SK-N-MC (cell line): ENCODE measurements at regions not wholly inside any gene's neighbourhood (a gene's known extent, or its start where the extent isn't known, plus 50 kb on each side); places are given as distances from the start of the nearest gene placed in this dataset.
"Not testable (repeated sequence)": the region's sequence is repeated elsewhere in the genome, so short reads cannot be mapped to it uniquely, and the experiment has no call there.

ENCODE experiments used
- DNase-seq: peaks from one replicate; pipeline ENCODE4 v3.0.0-alpha.2; 2011; ENCODE audit warnings: low read depth, low spot score
- H3K27ac ChIP-seq: fragments of 200-600 bp; sonication (generic); 2 replicates; pipeline ENCODE4 v1.5.1; 2016; ENCODE audit warnings: mixed run types
- H3K36me3 ChIP-seq: fragments of 200-600 bp; sonication (generic); 2 replicates; pipeline ENCODE4 v1.6.1; 2017; ENCODE audit warnings: antibody characterized with exemption, low read length, mixed read lengths; ENCODE audit not compliant: insufficient read depth
- H3K4me3 ChIP-seq: fragments of 200-600 bp; sonication (generic); 2 replicates; pipeline ENCODE4 v1.5.1; 2016
- H3K9ac ChIP-seq: fragments of 200-600 bp; sonication (generic); 2 replicates; pipeline ENCODE4 v1.8.0; 2017; ENCODE audit warnings: mixed run types, mixed read lengths; ENCODE audit not compliant: insufficient read length
- H3K9me3 ChIP-seq: fragments of 200-600 bp; sonication (generic); 2 replicates; pipeline ENCODE4 v1.6.1; 2017; ENCODE audit warnings: low read depth, mild to moderate bottlenecking, antibody characterized with exemption, low read length, moderate library complexity, mixed read lengths
- EZH2 ChIP-seq: fragments of 200-600 bp; sonication (generic); IDR thresholded peaks from one replicate; pipeline ENCODE4 v1.6.1; 2017; ENCODE audit warnings: antibody characterized with exemption
- FOXP2 ChIP-seq: optimal IDR thresholded peaks from 2 replicates; pipeline ENCODE3; 2011; ENCODE audit warnings: mild to moderate bottlenecking, moderate library complexity; ENCODE audit not compliant: insufficient read depth; ENCODE audit errors: extremely low read length, control extremely low read depth
- POLR2AphosphoS5 ChIP-seq: IDR thresholded peaks from 2 replicates; pipeline ENCODE4 v1.6.1; 2012; ENCODE audit warnings: mild to moderate bottlenecking, low read depth, low read length, borderline replicate concordance

DNA sequence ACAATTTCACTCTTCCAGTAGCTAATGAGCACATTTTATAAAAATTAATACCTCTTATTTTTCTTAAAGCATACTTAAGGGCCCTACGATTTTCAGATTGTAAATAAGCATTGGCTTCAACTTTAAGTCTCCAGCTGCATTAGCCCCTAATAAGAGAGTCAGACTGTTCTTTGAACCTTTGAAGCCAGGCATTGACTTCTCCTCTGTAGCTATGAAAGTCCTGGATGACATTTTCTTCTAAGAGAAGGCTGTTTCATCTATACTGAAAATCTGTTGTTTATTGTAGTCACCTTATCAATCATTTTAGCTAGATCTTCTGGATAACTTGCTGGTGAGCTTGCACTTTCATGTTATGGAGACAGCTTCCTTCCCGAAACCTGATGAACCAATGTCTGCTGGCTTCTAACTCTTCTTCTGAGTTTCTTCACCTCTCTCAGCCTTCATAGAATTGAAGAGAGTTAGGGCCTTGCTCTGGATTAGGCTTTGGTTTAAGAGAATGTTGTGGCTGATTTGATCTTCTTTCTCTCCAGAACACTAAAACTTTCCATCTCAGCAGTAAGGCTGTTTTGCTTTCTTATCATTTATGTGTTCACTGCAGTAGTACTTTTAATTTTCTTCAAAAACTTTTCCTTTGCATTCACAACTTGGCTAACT, 377.1 kb upstream of the RGS6 start:
- Histone ChIP-seq H3K9ac (no peak overlapping the region), H3K4me3 (no peak overlapping the region), H3K36me3 (peaks cover 4% of the 10 kb centered on the region; the same call in 1 of the 2 replicates), H3K27ac (no peak overlapping the region), H3K9me3 (peaks cover 5% of the 10 kb centered on the region; the same call in 1 of the 2 replicates)
- DNase-seq: no peak
- TF ChIP-seq POLR2AphosphoS5 (no peak), EZH2 (no peak), FOXP2 (no peak)

DNA sequence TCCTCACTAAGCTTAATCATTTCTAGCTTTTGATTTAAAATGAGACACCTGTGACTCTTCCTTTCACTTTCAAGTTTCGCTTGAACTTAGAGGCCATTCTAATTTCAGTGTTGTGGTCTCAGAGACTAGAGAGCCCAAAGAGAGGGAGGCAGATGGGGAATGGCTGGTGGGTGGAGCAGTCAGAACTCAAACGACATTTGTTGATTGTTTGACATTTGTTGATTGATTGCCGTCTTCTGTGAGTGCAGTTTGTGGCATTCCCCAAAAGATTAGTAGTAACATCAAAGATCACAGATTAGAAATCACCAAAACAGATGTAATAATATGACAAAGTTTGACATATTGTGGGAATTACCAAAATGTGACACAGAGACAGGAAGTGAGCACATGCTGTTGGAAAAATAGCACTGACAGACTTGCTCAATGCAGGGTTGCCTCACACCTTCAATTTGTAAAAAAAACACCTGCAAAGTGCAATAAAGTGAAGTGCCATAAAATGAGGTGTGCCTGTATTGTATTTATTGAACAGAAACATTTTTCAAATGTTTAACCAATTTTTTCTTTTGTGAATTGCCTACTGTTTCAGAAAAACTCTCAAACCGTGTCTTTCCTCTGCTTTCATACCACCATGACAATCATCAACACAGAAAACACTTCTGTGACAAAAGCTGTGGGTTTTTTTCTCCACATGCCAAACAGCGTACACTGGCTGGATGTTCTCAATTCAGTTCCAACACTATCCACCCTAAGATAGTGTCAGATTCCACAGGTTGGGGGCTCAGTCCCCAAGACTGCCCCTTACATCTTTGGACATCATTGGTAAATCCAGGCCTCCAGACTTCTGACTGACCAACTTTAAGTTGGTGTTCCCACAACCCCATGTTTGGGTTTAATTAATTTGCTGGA, 376.3 kb upstream of the RGS6 start:
- Histone ChIP-seq H3K9me3 (peaks cover 5% of the 10 kb centered on the region; the same call in 1 of the 2 replicates), H3K4me3 (no peak overlapping the region), H3K27ac (0 out of 2 replicates have a peak overlapping the region, but pooled peaks have one; percentile 19), H3K9ac (no peak overlapping the region), H3K36me3 (peaks cover 4% of the 10 kb centered on the region; the same call in 1 of the 2 replicates)
- no peak for TF ChIP-seq POLR2AphosphoS5
- TF ChIP-seq FOXP2: no peak
- no peak for TF ChIP-seq EZH2
- DNase-seq: no peak

DNA sequence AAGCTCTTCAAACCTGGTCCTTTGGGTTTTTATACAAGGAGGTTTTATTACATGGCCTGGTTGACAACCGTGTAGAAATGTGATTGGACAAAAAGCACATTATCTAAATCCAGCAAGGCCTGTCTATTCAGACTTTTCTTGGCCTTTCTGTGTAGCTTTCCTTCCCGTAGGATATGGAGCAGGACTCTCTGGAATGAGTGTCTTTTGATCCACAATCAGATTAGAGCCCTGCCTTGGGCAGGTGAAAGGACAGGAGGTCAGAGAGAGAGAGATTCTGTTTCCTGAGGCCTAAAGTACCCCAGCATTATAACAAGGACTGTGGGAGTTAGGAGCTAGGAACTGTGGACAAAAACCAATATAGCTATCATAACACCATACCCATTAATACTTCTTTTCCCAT, 375.5 kb upstream of the RGS6 start:
- Histone ChIP-seq H3K36me3 (peaks cover 4% of the 10 kb centered on the region; the same call in 1 of the 2 replicates), H3K4me3 (no peak overlapping the region), H3K9ac (no peak overlapping the region), H3K9me3 (peaks cover 5% of the 10 kb centered on the region; the same call in 1 of the 2 replicates), H3K27ac (no peak overlapping the region)
- TF ChIP-seq EZH2 (no peak), FOXP2 (no peak), POLR2AphosphoS5 (no peak)
- DNase-seq: no peak

DNA sequence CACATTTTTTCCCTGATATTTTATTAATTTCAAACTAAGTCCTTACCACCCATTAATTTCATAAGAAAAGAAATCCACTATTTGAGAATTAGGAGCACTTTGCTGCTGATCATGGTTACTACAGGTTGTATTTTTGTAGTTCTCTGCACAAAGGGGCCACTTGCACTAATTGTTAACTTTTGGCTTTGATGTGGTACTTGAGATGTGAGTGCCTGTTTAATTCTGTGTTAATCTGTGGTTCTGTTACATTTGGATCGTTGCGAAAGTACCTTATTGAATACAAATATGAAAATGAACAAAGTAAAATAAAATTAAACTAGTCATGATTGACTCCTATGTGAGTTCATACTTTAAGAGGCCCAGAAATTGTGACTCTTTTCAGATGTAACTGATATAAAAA, 374.9 kb upstream of the RGS6 start:
- TF ChIP-seq FOXP2 (no peak), EZH2 (no peak), POLR2AphosphoS5 (no peak)
- no peak for DNase-seq
- H3K4me3 ChIP-seq: no peak overlapping the region
- H3K9ac ChIP-seq: no peak overlapping the region
- peaks cover 4% of the 10 kb centered on the region; the same call in 1 of the 2 replicates for H3K36me3 ChIP-seq
- peaks cover 5% of the 10 kb centered on the region; the same call in 1 of the 2 replicates for H3K9me3 ChIP-seq
- H3K27ac ChIP-seq: no peak overlapping the region

DNA sequence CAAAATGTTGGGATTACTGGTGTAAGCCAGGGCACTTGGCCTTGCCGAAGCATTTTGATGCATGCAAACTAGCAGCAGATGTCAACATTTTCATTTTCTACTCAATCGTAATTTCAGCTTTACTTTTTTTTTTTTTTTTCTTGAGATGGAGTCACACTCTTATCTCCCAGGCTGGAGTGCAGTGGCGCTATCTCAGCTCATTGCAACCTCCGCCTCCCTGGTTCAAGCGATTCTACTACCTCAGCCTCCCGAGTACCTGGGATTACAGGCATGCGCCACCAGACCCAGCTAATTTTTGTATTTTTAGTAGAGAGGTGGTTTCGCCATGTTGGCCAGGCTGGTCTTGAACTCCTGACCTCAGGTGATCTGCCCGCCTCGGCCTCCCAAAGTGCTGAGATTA, 373.3 kb upstream of the RGS6 start:
- not testable (repeated sequence) for H3K9me3 ChIP-seq, H3K27ac ChIP-seq, H3K36me3 ChIP-seq, DNase-seq, H3K4me3 ChIP-seq, H3K9ac ChIP-seq

DNA sequence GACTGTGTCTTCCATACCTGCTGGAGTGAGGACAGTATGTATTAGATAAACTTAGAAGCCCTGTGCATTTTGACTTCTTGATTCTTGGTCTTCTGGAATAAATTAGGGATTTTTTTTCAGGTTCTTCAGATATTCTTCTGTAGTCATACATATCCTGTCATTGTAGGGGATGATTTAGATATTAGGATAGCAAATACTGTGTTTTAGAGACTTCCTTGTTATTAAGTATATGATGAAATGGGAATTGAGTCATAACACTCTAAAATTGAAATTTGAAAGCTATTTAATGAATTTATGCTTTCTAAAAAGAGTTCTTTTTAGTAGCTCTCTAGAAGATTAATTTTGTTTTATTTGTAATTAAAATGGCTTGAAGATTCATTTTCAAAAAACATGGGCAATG, 371.5 kb upstream of the RGS6 start:
- peaks cover 4% of the 10 kb centered on the region; the same call in 1 of the 2 replicates for H3K36me3 ChIP-seq
- H3K27ac ChIP-seq: no peak overlapping the region
- no peaks in the 10 kb centered on the region for H3K9me3 ChIP-seq
- TF ChIP-seq EZH2 (no peak), POLR2AphosphoS5 (no peak), FOXP2 (no peak)
- DNase-seq: no peak
- no peak overlapping the region for H3K4me3 ChIP-seq
- no peak overlapping the region for H3K9ac ChIP-seq

DNA sequence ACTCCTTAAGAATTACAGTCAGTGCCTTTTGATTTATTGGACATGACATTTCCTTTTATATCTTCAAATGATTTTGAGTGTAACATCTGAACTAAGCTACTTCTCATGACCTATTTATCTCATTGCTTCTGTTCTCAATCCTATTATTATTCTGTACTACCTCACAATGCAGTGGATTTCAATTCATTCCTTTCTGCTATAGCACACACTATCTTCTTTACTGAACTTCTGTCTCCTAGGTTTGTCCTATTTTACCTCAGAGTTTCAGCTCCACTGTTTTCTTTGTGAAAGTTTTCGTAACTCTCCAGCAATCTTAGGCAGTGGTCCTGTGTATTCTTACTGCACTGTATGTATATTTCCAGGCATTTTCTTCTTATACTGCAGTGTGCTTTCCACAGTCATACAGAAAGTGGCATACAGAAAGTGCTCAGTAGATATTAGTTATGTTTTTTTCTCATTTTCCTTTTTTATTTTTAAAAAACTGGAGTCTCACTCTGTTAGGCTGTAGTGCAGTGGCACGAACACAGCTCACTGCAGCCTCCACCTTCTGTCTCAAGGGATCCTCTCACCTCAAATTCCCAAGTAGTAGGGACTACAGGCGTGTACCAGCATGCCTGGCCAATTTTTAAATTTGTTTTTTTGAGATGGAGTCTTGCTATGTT, 368.6 kb upstream of the RGS6 start:
- H3K9me3 ChIP-seq: no peaks in the 10 kb centered on the region
- no peak overlapping the region for H3K9ac ChIP-seq
- DNase-seq: no peak
- no peak for TF ChIP-seq EZH2
- TF ChIP-seq POLR2AphosphoS5: no peak
- TF ChIP-seq FOXP2: no peak
- no peak overlapping the region for H3K4me3 ChIP-seq
- 0 out of 2 replicates have a peak overlapping the region, but pooled peaks have one; percentile 3 for H3K27ac ChIP-seq
- no peaks in the 10 kb centered on the region for H3K36me3 ChIP-seq

DNA sequence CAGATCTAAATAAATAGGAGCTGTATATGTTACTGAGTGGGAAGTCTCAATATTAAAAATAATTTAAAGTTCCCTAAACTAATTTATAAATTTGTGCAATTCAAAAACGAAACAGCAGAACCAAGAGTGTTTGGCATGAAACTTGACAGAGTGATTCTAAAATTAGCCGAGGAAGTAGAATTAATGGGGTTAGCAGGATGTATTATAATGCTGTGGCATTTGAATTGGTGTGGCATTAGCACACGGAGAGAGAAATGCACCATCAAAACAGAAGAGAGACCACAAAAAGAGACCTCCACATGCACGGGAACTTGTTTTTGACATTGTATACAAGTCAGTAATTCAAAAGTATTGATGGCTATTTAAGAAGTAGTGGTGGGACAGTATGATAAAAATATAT, 366.0 kb upstream of the RGS6 start:
- Histone ChIP-seq H3K9ac (no peak overlapping the region), H3K36me3 (no peaks in the 10 kb centered on the region), H3K4me3 (no peak overlapping the region), H3K27ac (no peak overlapping the region), H3K9me3 (no peaks in the 10 kb centered on the region)
- TF ChIP-seq EZH2: no peak
- no peak for DNase-seq

DNA sequence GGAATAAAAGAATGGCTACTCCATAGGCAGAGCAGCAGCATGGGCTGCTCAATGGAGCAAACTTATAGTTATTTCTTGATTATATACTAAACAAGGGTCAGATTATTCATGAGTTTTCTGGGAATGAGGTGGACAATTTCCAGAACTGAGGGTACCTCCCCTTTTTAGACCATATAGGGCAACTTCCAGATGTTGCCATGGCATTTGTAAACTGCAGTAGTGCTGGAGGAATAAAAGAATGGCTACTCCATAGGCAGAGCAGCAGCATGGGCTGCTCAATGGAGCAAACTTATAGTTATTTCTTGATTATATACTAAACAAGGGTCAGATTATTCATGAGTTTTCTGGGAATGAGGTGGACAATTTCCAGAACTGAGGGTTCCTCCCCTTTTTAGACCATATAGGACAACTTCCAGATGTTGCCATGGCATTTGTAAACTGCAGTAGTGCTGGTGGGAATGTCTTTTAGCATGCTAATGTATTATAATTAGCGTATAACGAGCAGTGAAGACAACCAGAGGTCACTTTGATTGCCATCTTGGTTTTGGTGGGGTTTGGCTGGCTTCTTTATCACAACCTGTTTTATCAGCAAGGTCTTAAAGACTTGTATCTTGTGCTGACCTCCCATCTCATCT, 364.6 kb upstream of the RGS6 start:
- not testable (repeated sequence) for H3K9me3 ChIP-seq, H3K9ac ChIP-seq, DNase-seq, H3K4me3 ChIP-seq, H3K27ac ChIP-seq, H3K36me3 ChIP-seq
